Body of pancreas (tissue), 4 donors: ENCODE measurements at regions not wholly inside any gene's neighbourhood (a gene's known extent, or its start where the extent isn't known, plus 50 kb on each side); places are given as distances from the start of the nearest gene placed in this dataset.

Experiments
- ATAC-seq: fragments of 150-250 bp; one replicate; pipeline ENCODE4 v1.9.1; 2016
- DNase-seq, 4 donors: peaks; one replicate each; pipeline ENCODE4 v3.0.0-alpha.2; 2019
- H3K27ac ChIP-seq, 4 donors: fragments of 200-600 bp; sonication (generic); 1 replicate in 3 of 4; 2 replicates in 1 of 4; pipeline versions ENCODE4 v1.5.1 to v1.6.1; 2016 to 2019; ENCODE audit warnings: mild to moderate bottlenecking in 1 of 4, mixed read lengths in 1 of 4, moderate library complexity in 1 of 4
- H3K27me3 ChIP-seq, 2 donors: fragments of 200-600 bp; sonication (generic); one replicate each; pipeline ENCODE4 v1.6.0; 2016; ENCODE audit warnings: mild to moderate bottlenecking in 1 of 2
- H3K36me3 ChIP-seq, 2 donors: fragments of 200-600 bp; sonication (generic); replicated peaks in 1 of 2; 2 replicates each; pipeline ENCODE4 v1.5.1; 2016; ENCODE audit warnings: low read depth in 2 of 2; ENCODE audit not compliant: insufficient read depth in 1 of 2
- H3K4me1 ChIP-seq: fragments of 200-600 bp; sonication (generic); one replicate; pipeline ENCODE4 v1.6.0; 2016
- H3K4me3 ChIP-seq, 2 donors: fragments of 200-600 bp; sonication (generic); 1 replicate in 1 of 2; 2 replicates in 1 of 2; pipeline ENCODE4 v1.5.1; 2016 to 2019
- H3K9me3 ChIP-seq, 3 donors: fragments of 200-600 bp; sonication (generic); 1 replicate in 2 of 3; 2 replicates in 1 of 3; pipeline ENCODE4 v1.5.1; 2016
- POLR2A ChIP-seq, 3 donors: fragments of 450-650 bp; IDR thresholded peaks; one replicate each; pipeline ENCODE4 v1.6.1; 2016; ENCODE audit warnings: antibody characterized with exemption in 3 of 3, mild to moderate bottlenecking in 2 of 3
- WGBS, 2 donors: methylation state at CpG; one replicate each; pipeline ENCODE4 v1.1.5; 2017; 5-methylcytosine and 5-hydroxymethylcytosine counted together
- intact Hi-C: fragments of 100-400 bp; cut with DNase I; formaldehyde crosslinking; loops from one replicate; pipeline ENCODE4 v1.15.1; 2023
- TF ChIP-seq, protein P1 (sequence below), 7 experiments: fragments of 450-650 bp in 4 of 7; fragments of 200-600 bp in 3 of 7; sonication (generic) in 3 of 7; IDR thresholded peaks; one replicate each; pipeline ENCODE4 v1.5.1; 2016 to 2019; ENCODE audit warnings: antibody characterized with exemption in 7 of 7

DNA sequence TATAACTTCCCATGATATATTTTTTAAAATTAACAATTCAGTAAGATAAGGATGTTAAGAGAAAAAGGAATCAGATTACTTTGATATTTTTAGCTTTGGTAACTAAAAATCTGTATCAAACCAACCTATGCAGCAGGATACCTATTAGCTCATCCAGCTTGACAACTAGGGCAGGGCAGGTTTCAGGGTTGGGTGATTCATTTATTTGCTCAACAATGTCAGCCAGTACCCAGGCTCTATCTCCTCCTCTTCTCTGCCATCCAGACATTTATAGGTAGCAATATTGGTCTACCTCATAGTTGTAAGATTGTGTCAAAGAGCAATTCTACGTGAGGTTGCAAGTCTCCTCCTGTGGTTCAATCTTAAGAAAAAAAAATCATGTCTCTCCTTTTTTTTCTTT is 421.9 kb downstream of the ANKRD50 start:
- Histone ChIP-seq H3K27me3 (no peaks in the 10 kb centered on the region), H3K9me3 (no peaks in the 10 kb centered on the region), H3K4me3 (no peak overlapping the region), H3K27ac (no peak overlapping the region), H3K36me3 (no peaks in the 10 kb centered on the region), H3K4me1 (no peaks in the 10 kb centered on the region)
- no peak for DNase-seq
- intact Hi-C loops = no loop called here
- ATAC-seq = no peak
- WGBS, 2 donors = 82 to 89% methylated on average over 1 of the region's 1 CpG
- TF ChIP-seq, protein P1, sequence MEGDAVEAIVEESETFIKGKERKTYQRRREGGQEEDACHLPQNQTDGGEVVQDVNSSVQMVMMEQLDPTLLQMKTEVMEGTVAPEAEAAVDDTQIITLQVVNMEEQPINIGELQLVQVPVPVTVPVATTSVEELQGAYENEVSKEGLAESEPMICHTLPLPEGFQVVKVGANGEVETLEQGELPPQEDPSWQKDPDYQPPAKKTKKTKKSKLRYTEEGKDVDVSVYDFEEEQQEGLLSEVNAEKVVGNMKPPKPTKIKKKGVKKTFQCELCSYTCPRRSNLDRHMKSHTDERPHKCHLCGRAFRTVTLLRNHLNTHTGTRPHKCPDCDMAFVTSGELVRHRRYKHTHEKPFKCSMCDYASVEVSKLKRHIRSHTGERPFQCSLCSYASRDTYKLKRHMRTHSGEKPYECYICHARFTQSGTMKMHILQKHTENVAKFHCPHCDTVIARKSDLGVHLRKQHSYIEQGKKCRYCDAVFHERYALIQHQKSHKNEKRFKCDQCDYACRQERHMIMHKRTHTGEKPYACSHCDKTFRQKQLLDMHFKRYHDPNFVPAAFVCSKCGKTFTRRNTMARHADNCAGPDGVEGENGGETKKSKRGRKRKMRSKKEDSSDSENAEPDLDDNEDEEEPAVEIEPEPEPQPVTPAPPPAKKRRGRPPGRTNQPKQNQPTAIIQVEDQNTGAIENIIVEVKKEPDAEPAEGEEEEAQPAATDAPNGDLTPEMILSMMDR (IDR thresholded peaks at IDR 0.05) = no peak
- TF ChIP-seq POLR2A (IDR thresholded peaks at IDR 0.05) = no peak

DNA sequence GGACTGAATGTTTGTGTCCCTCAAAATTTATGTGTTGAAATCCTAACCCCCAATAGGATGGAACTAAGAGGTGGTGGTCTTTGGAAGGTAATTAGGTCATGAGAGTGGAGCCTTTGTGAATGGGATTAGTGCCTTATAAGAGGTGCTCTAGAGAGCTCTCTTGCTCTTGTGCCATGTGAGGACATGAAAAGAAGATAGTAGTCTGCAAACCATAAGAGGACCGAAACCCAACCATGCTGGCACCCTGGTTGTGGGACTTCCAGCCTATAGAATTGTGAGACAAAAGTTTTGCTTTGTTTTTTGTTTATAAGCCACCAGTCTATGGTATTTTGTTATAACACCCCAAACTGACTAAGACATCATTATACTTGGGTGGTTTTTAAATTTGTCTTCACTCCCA is 417.1 kb downstream of the ANKRD50 start:
- Histone ChIP-seq H3K9me3 (no peaks in the 10 kb centered on the region), H3K4me1 (no peaks in the 10 kb centered on the region), H3K4me3 (no peak overlapping the region), H3K27ac (no peak overlapping the region), H3K36me3 (no peaks in the 10 kb centered on the region), H3K27me3 (no peaks in the 10 kb centered on the region)
- intact Hi-C loops = no loop called here
- 62 to 81% methylated on average over 1 of the region's 1 CpG for WGBS, 2 donors
- no peak for ATAC-seq
- TF ChIP-seq, protein P1 (IDR thresholded peaks at IDR 0.05) = no peak
- no peak for TF ChIP-seq POLR2A (IDR thresholded peaks at IDR 0.05)
- DNase-seq = no peak

DNA sequence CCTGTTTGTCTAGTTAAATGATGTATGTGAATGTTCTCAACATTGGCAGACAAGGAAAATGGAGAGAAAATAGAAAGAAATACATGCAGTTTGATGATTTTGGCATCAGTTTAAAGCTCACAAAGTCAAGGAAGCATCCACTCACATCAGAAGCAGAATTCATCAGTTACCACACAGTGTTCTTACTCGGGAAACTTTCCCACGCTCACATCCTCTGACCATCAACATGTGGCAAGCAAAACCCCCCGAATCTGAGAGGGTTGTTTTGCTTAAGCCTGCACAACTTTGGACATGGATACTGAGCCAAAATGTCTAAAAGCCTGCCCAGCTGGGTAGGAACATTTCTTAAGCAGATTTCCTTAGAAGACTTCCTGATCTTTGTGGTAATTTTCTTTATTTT is 407.6 kb downstream of the ANKRD50 start:
- Histone ChIP-seq H3K27ac (no peak overlapping the region), H3K4me1 (no peaks in the 10 kb centered on the region), H3K4me3 (no peak overlapping the region), H3K27me3 (no peaks in the 10 kb centered on the region), H3K36me3 (no peaks in the 10 kb centered on the region), H3K9me3 (no peaks in the 10 kb centered on the region)
- DNase-seq (no peak), ATAC-seq (no peak)
- TF ChIP-seq, protein P1 (IDR thresholded peaks at IDR 0.05) = no peak
- no peak for TF ChIP-seq POLR2A (IDR thresholded peaks at IDR 0.05)
- intact Hi-C loops = no loop called here
- 54 to 65% methylated on average over 3 of the region's 3 CpGs for whole genome bisulfite sequencing, 2 donors

DNA sequence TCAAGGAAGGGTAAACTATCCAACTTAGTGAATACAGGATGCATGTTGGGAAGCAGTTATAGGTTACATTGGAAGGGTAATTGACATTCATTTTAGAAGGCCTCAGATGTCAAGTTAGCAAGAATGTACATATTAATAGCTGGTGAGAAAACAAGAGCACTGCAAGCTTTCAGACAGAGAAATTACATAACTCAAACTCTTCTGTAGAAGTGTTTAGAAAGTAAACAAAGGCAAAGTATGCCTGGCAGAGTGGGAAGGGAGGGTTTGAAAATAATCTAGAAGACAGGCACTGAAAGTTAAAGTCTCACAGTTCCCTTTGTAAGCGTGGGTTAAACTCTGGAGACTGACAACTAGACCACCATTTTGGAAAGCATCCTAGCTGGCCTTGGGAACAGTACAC is 406.2 kb downstream of the ANKRD50 start:
- 53 to 72% methylated on average over 1 of the region's 1 CpG for WGBS, 2 donors
- DNase-seq (no peak), ATAC-seq (no peak)
- intact Hi-C loops = no loop called here
- TF ChIP-seq, protein P1 (IDR thresholded peaks at IDR 0.05) = no peak
- TF ChIP-seq POLR2A (IDR thresholded peaks at IDR 0.05) = no peak
- Histone ChIP-seq H3K36me3 (no peaks in the 10 kb centered on the region), H3K27me3 (no peaks in the 10 kb centered on the region), H3K27ac (no peak overlapping the region), H3K9me3 (no peaks in the 10 kb centered on the region), H3K4me3 (no peak overlapping the region), H3K4me1 (no peaks in the 10 kb centered on the region)

DNA sequence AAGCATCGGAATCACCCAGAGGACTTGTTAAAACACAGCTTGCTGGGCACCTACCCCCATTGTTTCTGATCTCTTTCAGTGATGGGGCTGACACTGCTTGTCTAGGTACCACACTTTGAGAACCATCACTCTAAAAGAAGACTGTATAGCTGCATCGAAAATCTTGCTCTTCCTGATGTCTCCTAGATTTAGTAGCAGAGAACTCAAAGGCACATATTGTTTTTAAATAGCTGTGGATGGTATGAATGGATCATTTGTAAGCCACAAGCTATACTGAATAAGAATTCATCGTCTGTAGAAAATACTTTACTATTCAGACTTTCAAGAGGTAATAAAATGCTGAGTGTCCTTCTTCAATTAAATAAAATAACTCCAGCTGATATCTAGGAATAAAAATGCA is 405.4 kb downstream of the ANKRD50 start:
- no peak overlapping the region for H3K4me3 ChIP-seq
- intact Hi-C loops = no loop called here
- H3K27me3 ChIP-seq = no peaks in the 10 kb centered on the region
- ATAC-seq = no peak
- no peaks in the 10 kb centered on the region for H3K4me1 ChIP-seq
- 67 to 72% methylated on average over 3 of the region's 3 CpGs for WGBS, 2 donors
- no peak for TF ChIP-seq POLR2A (IDR thresholded peaks at IDR 0.05)
- TF ChIP-seq, protein P1 (IDR thresholded peaks at IDR 0.05) = no peak
- no peaks in the 10 kb centered on the region for H3K9me3 ChIP-seq
- no peaks in the 10 kb centered on the region for H3K36me3 ChIP-seq
- no peak overlapping the region for H3K27ac ChIP-seq
- DNase-seq = no peak
